ENCODE measurements at regions not wholly inside any gene's neighbourhood (a gene's known extent, or its start where the extent isn't known, plus 50 kb on each side); places are given as distances from the start of the nearest gene placed in this dataset.

- WGBS, 2 experiments (ENCODE audit: extremely low coverage in 1 of 2, insufficient coverage in 1 of 2, insufficient read length in 1 of 2, insufficient replicate concordance in 2 of 2, low coverage in 1 of 2, low lambda C conversion rate in 2 of 2, missing lambda C conversion rate in 1 of 2): 96% methylated on average over 3 of the region's 3 CpGs; no CpG with 5 or more reads in 1 of the 2 experiments
- no peak overlapping the region for H2BK12ac ChIP-seq (ENCODE audit: low read depth, low read length)
- no peak overlapping the region for H2AK5ac ChIP-seq (ENCODE audit: low read depth, low read length)
- no peak overlapping the region for H3K4ac ChIP-seq (replicated peaks; ENCODE audit: insufficient read length, low read depth, low read length)
- no peak overlapping the region for H2BK5ac ChIP-seq (ENCODE audit: low read depth, low read length)
- ChIA-PET POLR2A (ENCODE audit: partially characterized antibody) (no interaction called here), CTCF (ENCODE audit: partially characterized antibody) (no interaction called here)
- DNase-seq (ENCODE audit: low read depth in 1 of 2, low spot score in 2 of 2) (no peak), FAIRE-seq (no peak)
- H3K9ac ChIP-seq (replicated peaks in 1 of 4; ENCODE audit: extremely low read depth in 1 of 4, low read depth in 3 of 4, low read length in 3 of 4): no peak overlapping the region
- H2BK20ac ChIP-seq (ENCODE audit: low read length): no peak overlapping the region
- H2AFZ ChIP-seq (ENCODE audit: low read length): no peak overlapping the region
- peaks cover 6 to 13% of the 10 kb centered on the region in 2 experiments; a peak in 2 of 4 replicates for H3K9me3 ChIP-seq (ENCODE audit: insufficient read depth in 2 of 2, low read depth in 1 of 2, low read length in 1 of 2)
- H3K4me3 ChIP-seq (ENCODE audit: extremely low read depth in 1 of 4, insufficient read depth in 2 of 4, low read depth in 3 of 4, low read length in 4 of 4): no peak overlapping the region
- H3K79me2 ChIP-seq (ENCODE audit: control insufficient read depth in 1 of 2, insufficient read depth in 2 of 2, low read length in 2 of 2): no peaks in the 10 kb centered on the region
- no peak overlapping the region for H3K4me2 ChIP-seq (ENCODE audit: insufficient read depth in 1 of 2, low read depth in 2 of 2, low read length in 2 of 2)
- no peak overlapping the region for H2BK120ac ChIP-seq (replicated peaks; ENCODE audit: low read depth, low read length)
- no peak overlapping the region for H4K5ac ChIP-seq (ENCODE audit: insufficient read length, low read depth, low read length)
- no peaks in the 10 kb centered on the region for H3K23me2 ChIP-seq (ENCODE audit: low read depth, low read length)
- TF ChIP-seq POLR2A (IDR thresholded peaks at IDR 0.05; ENCODE audit: control extremely low read depth in 1 of 2, low read depth in 2 of 2, low read length in 2 of 2): no peak
- no peak for TF ChIP-seq EP300 (IDR thresholded peaks at IDR 0.05; ENCODE audit: borderline replicate concordance in 1 of 2, low read depth in 2 of 2, low read length in 2 of 2)
- no peak for TF ChIP-seq KDM4A (IDR thresholded peaks at IDR 0.05; ENCODE audit: low read depth, low read length, severe bottlenecking)
- no peak for TF ChIP-seq E2F6 (IDR thresholded peaks at IDR 0.05)
- TF ChIP-seq CHD2 (IDR thresholded peaks at IDR 0.05; ENCODE audit: low read length): no peak
- TF ChIP-seq SP4 (IDR thresholded peaks at IDR 0.05; ENCODE audit: low read length): no peak
- no peak for TF ChIP-seq NRF1 (IDR thresholded peaks at IDR 0.05; ENCODE audit: low read depth, low read length)
- no peak for TF ChIP-seq ATF3 (IDR thresholded peaks at IDR 0.05; ENCODE audit: insufficient read depth, low read depth, low read length)
- no peak for TF ChIP-seq BCL11A (IDR thresholded peaks at IDR 0.05; ENCODE audit: low read depth in 2 of 2, low read length in 2 of 2)
- no peak for TF ChIP-seq TBP (IDR thresholded peaks at IDR 0.05; ENCODE audit: low read depth, low read length)
- no peak for TF ChIP-seq SP1 (IDR thresholded peaks at IDR 0.05; ENCODE audit: low read depth, low read length)
- no peak for TF ChIP-seq ASH2L (IDR thresholded peaks at IDR 0.05; ENCODE audit: low read length)
- H3K18ac ChIP-seq (ENCODE audit: extremely low read depth, low read length): no peak overlapping the region
- H3K36me3 ChIP-seq (ENCODE audit: control insufficient read depth in 2 of 4, insufficient read depth in 4 of 4, low read length in 3 of 4): 0 out of 8 replicates have a peak, but pooled peaks cover 0 to 2% (median 0%) of the 10 kb centered on the region in 4 experiments
- no peaks in the 10 kb centered on the region for H4K20me1 ChIP-seq (replicated peaks in 1 of 2; ENCODE audit: control insufficient read depth in 1 of 2, insufficient read depth in 2 of 2, low read length in 2 of 2)
- H3K79me1 ChIP-seq (ENCODE audit: low read depth, low read length): no peaks in the 10 kb centered on the region
- no peak overlapping the region for H3K27ac ChIP-seq (ENCODE audit: low read depth, low read length)
- no peaks in the 10 kb centered on the region for H3K27me3 ChIP-seq (replicated peaks in 1 of 4; ENCODE audit: control insufficient read depth in 3 of 4, extremely low read depth in 1 of 4, insufficient read depth in 3 of 4, low read length in 3 of 4)
- no peak overlapping the region for H4K8ac ChIP-seq (ENCODE audit: extremely low read depth, insufficient read depth, low read length)
- no peak overlapping the region for H3K56ac ChIP-seq (replicated peaks; ENCODE audit: insufficient read length, low read depth, low read length)
- no peaks in the 10 kb centered on the region for H3K4me1 ChIP-seq (replicated peaks in 1 of 4; ENCODE audit: control insufficient read depth in 3 of 4, insufficient read depth in 4 of 4, low read length in 3 of 4)
- no peak overlapping the region for H3K14ac ChIP-seq (ENCODE audit: insufficient read length)
- no peak overlapping the region for H2BK15ac ChIP-seq (ENCODE audit: low read length)
- H3K23ac ChIP-seq (ENCODE audit: insufficient read length): no peak overlapping the region
- no peak overlapping the region for H4K91ac ChIP-seq (replicated peaks; ENCODE audit: insufficient read length, low read length)
Measured at GRCh38 chr7:53835301-53835700, 706.9 kb upstream of the VSTM2A start.

Data from H1 (cell line).